HL-60 (cell line): ENCODE measurements at regions not wholly inside any gene's neighbourhood (a gene's known extent, or its start where the extent isn't known, plus 50 kb on each side); places are given as distances from the start of the nearest gene placed in this dataset.
"Not testable (repeated sequence)": the region's sequence is repeated elsewhere in the genome, so short reads cannot be mapped to it uniquely, and the experiment has no call there.

Experiments
- GABPA ChIP-seq: IDR thresholded peaks from 2 replicates; pipeline ENCODE4 v1.6.1; 2012; ENCODE audit warnings: low read depth
- POLR2AphosphoS5 ChIP-seq: IDR thresholded peaks from 2 replicates; pipeline ENCODE4 v1.6.1; 2012; ENCODE audit warnings: low read depth
- TF ChIP-seq, protein P1 (sequence below): IDR thresholded peaks from one replicate; pipeline ENCODE4 v1.5.1; 2011; ENCODE audit warnings: low read length, control low read depth, inconsistent platforms; ENCODE audit not compliant: insufficient read depth
- TF ChIP-seq, protein P2 (sequence below): IDR thresholded peaks from 2 replicates; pipeline ENCODE4 v1.6.1; 2012; ENCODE audit warnings: low read depth; ENCODE audit not compliant: insufficient replicate concordance

- TF ChIP-seq, protein P1, sequence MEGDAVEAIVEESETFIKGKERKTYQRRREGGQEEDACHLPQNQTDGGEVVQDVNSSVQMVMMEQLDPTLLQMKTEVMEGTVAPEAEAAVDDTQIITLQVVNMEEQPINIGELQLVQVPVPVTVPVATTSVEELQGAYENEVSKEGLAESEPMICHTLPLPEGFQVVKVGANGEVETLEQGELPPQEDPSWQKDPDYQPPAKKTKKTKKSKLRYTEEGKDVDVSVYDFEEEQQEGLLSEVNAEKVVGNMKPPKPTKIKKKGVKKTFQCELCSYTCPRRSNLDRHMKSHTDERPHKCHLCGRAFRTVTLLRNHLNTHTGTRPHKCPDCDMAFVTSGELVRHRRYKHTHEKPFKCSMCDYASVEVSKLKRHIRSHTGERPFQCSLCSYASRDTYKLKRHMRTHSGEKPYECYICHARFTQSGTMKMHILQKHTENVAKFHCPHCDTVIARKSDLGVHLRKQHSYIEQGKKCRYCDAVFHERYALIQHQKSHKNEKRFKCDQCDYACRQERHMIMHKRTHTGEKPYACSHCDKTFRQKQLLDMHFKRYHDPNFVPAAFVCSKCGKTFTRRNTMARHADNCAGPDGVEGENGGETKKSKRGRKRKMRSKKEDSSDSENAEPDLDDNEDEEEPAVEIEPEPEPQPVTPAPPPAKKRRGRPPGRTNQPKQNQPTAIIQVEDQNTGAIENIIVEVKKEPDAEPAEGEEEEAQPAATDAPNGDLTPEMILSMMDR, result not testable (repeated sequence)
- TF ChIP-seq POLR2AphosphoS5, GABPA: not testable (repeated sequence)
- TF ChIP-seq, protein P2, sequence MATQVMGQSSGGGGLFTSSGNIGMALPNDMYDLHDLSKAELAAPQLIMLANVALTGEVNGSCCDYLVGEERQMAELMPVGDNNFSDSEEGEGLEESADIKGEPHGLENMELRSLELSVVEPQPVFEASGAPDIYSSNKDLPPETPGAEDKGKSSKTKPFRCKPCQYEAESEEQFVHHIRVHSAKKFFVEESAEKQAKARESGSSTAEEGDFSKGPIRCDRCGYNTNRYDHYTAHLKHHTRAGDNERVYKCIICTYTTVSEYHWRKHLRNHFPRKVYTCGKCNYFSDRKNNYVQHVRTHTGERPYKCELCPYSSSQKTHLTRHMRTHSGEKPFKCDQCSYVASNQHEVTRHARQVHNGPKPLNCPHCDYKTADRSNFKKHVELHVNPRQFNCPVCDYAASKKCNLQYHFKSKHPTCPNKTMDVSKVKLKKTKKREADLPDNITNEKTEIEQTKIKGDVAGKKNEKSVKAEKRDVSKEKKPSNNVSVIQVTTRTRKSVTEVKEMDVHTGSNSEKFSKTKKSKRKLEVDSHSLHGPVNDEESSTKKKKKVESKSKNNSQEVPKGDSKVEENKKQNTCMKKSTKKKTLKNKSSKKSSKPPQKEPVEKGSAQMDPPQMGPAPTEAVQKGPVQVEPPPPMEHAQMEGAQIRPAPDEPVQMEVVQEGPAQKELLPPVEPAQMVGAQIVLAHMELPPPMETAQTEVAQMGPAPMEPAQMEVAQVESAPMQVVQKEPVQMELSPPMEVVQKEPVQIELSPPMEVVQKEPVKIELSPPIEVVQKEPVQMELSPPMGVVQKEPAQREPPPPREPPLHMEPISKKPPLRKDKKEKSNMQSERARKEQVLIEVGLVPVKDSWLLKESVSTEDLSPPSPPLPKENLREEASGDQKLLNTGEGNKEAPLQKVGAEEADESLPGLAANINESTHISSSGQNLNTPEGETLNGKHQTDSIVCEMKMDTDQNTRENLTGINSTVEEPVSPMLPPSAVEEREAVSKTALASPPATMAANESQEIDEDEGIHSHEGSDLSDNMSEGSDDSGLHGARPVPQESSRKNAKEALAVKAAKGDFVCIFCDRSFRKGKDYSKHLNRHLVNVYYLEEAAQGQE, result not testable (repeated sequence)
These were observed 359.7 kb downstream of the TEX29 start for GRCh38 chr13:111680100-111680499.
